H1 (cell line): ENCODE measurements at regions not wholly inside any gene's neighbourhood (a gene's known extent, or its start where the extent isn't known, plus 50 kb on each side); places are given as distances from the start of the nearest gene placed in this dataset.

ENCODE experiments used
- CTCF ChIA-PET: fragments of 300-600 bp; sonication (Branson Sonifier 250); formaldehyde crosslinking; loops from one replicate; lab custom pipeline; 2021; ENCODE audit not compliant: partially characterized antibody; lab: Charles Lee
- POLR2A ChIA-PET: fragments of 300-600 bp; sonication (Branson Sonifier 250); formaldehyde crosslinking; loops from one replicate; lab custom pipeline; 2021; ENCODE audit warnings: inconsistent platforms; ENCODE audit not compliant: partially characterized antibody; lab: Charles Lee
- DNase-seq, 2 experiments: peaks; one replicate each; pipeline versions ENCODE4 v3.0.0 to v3.0.0-alpha.2; 2010 to 2022; ENCODE audit warnings: low spot score in 2 of 2, low read depth in 1 of 2, mixed read lengths in 1 of 2
- FAIRE-seq: peaks from 2 replicates; lab custom pipeline; 2011; peaks lifted over from hg19 to GRCh38; lab: Jason Lieb, UNC
- H2AFZ ChIP-seq: 2 replicates; pipeline ENCODE4 v1.8.1; 2012; ENCODE audit warnings: low read length, inconsistent platforms
- H2AK5ac ChIP-seq: 2 replicates; pipeline ENCODE4 v1.6.1; 2013; ENCODE audit warnings: low read depth, low read length
- H2BK120ac ChIP-seq: replicated peaks from 2 replicates; pipeline ENCODE3; 2013; ENCODE audit warnings: low read depth, low read length, inconsistent platforms
- H2BK12ac ChIP-seq: 2 replicates; pipeline ENCODE4 v1.6.1; 2013; ENCODE audit warnings: low read depth, low read length
- H2BK15ac ChIP-seq: 2 replicates; pipeline ENCODE4 v1.6.1; 2013; ENCODE audit warnings: low read length
- H2BK20ac ChIP-seq: 2 replicates; pipeline ENCODE4 v1.6.1; 2013; ENCODE audit warnings: low read length
- H2BK5ac ChIP-seq: 2 replicates; pipeline ENCODE4 v1.6.1; 2013; ENCODE audit warnings: low read depth, low read length
- H3K14ac ChIP-seq: 2 replicates; pipeline ENCODE4 v1.6.1; 2013; ENCODE audit warnings: inconsistent platforms; ENCODE audit not compliant: insufficient read length
- H3K18ac ChIP-seq: 2 replicates; pipeline ENCODE4 v1.6.1; 2013; ENCODE audit warnings: low read length; ENCODE audit errors: extremely low read depth
- H3K23ac ChIP-seq: 2 replicates; pipeline ENCODE4 v1.6.1; 2013; ENCODE audit warnings: inconsistent platforms; ENCODE audit not compliant: insufficient read length
- H3K23me2 ChIP-seq: 2 replicates; pipeline ENCODE4 v1.6.1; 2013; ENCODE audit warnings: low read depth, low read length
- H3K27ac ChIP-seq: 2 replicates; pipeline ENCODE4 v1.6.1; 2011; ENCODE audit warnings: low read depth, low read length, inconsistent platforms
- H3K27me3 ChIP-seq, 4 experiments: replicated peaks in 1 of 4; 1 replicate in 1 of 4; 2 replicates in 3 of 4; pipeline versions ENCODE4 v1.6.1 to v1.8.1; 2011 to 2013; ENCODE audit warnings: low read length in 3 of 4, mild to moderate bottlenecking in 3 of 4, inconsistent platforms in 2 of 4, mixed read lengths in 2 of 4, moderate library complexity in 1 of 4; ENCODE audit not compliant: control insufficient read depth in 3 of 4, insufficient read depth in 3 of 4; ENCODE audit errors: extremely low read depth in 1 of 4
- H3K36me3 ChIP-seq, 4 experiments: 2 replicates each; pipeline versions ENCODE4 v1.6.1 to v1.8.1; 2011 to 2013; ENCODE audit warnings: mild to moderate bottlenecking in 4 of 4, low read length in 3 of 4, moderate library complexity in 2 of 4, control low read depth in 1 of 4, inconsistent platforms in 1 of 4; ENCODE audit not compliant: insufficient read depth in 4 of 4, control insufficient read depth in 2 of 4
- H3K4ac ChIP-seq: replicated peaks from 2 replicates; pipeline ENCODE3; 2013; ENCODE audit warnings: low read length, low read depth, mixed read lengths, inconsistent platforms; ENCODE audit not compliant: insufficient read length
- H3K4me1 ChIP-seq, 4 experiments: replicated peaks in 1 of 4; 1 replicate in 1 of 4; 2 replicates in 3 of 4; pipeline versions ENCODE4 v1.6.1 to v1.8.1; 2011 to 2013; ENCODE audit warnings: low read length in 3 of 4, inconsistent platforms in 2 of 4, mixed read lengths in 1 of 4; ENCODE audit not compliant: insufficient read depth in 4 of 4, control insufficient read depth in 3 of 4
- H3K4me2 ChIP-seq, 2 experiments: 2 replicates each; pipeline versions ENCODE4 v1.6.1 to v1.8.1; 2011 to 2013; ENCODE audit warnings: low read depth in 2 of 2, low read length in 2 of 2, control low read depth in 1 of 2, inconsistent platforms in 1 of 2, mild to moderate bottlenecking in 1 of 2; ENCODE audit not compliant: insufficient read depth in 1 of 2
- H3K4me3 ChIP-seq, 4 experiments: fragments of 200-600, 300-600 bp in 1 of 4; sonication (generic), shearing (Covaris generic), sonication (Bioruptor Twin) in 1 of 4; 2 replicates each; pipeline versions ENCODE4 v1.5.1 to v1.8.1; 2011 to 2016; ENCODE audit warnings: low read length in 4 of 4, low read depth in 3 of 4, control low read depth in 2 of 4, inconsistent platforms in 2 of 4, mild to moderate bottlenecking in 2 of 4, mixed read lengths in 1 of 4, moderate library complexity in 1 of 4; ENCODE audit not compliant: insufficient read depth in 2 of 4; ENCODE audit errors: extremely low read depth in 1 of 4
- H3K56ac ChIP-seq: replicated peaks from 2 replicates; pipeline ENCODE3; 2013; ENCODE audit warnings: low read depth, mild to moderate bottlenecking, mixed read lengths, low read length, inconsistent platforms; ENCODE audit not compliant: insufficient read length
- H3K79me1 ChIP-seq: 2 replicates; pipeline ENCODE4 v1.6.1; 2013; ENCODE audit warnings: low read depth, low read length, control low read depth
- H3K79me2 ChIP-seq, 2 experiments: 2 replicates each; pipeline versions ENCODE4 v1.6.1 to v1.8.1; 2012 to 2013; ENCODE audit warnings: low read length in 2 of 2, mild to moderate bottlenecking in 2 of 2, inconsistent platforms in 1 of 2; ENCODE audit not compliant: insufficient read depth in 2 of 2, control insufficient read depth in 1 of 2
- H3K9ac ChIP-seq, 4 experiments: replicated peaks in 1 of 4; 1 replicate in 1 of 4; 2 replicates in 3 of 4; pipeline versions ENCODE4 v1.6.1 to v1.8.1; 2011 to 2013; ENCODE audit warnings: low read depth in 3 of 4, low read length in 3 of 4, control low read depth in 2 of 4, mild to moderate bottlenecking in 2 of 4, moderate library complexity in 2 of 4, inconsistent platforms in 1 of 4; ENCODE audit errors: extremely low read depth in 1 of 4
- H3K9me3 ChIP-seq, 2 experiments: 2 replicates each; pipeline versions ENCODE4 v1.6.1 to v1.8.1; 2012 to 2013; ENCODE audit warnings: mild to moderate bottlenecking in 2 of 2, moderate library complexity in 2 of 2, control low read depth in 1 of 2, inconsistent platforms in 1 of 2, low read depth in 1 of 2, low read length in 1 of 2, mixed read lengths in 1 of 2; ENCODE audit not compliant: insufficient read depth in 2 of 2
- H4K20me1 ChIP-seq, 2 experiments: replicated peaks in 1 of 2; 2 replicates each; pipeline versions ENCODE3 to v1.8.1; 2011 to 2013; ENCODE audit warnings: inconsistent platforms in 2 of 2, low read length in 2 of 2, mild to moderate bottlenecking in 1 of 2; ENCODE audit not compliant: insufficient read depth in 2 of 2, control insufficient read depth in 1 of 2
- H4K5ac ChIP-seq: 2 replicates; pipeline ENCODE4 v1.6.1; 2013; ENCODE audit warnings: low read length, low read depth, mixed read lengths, inconsistent platforms; ENCODE audit not compliant: insufficient read length
- H4K8ac ChIP-seq: 2 replicates; pipeline ENCODE4 v1.8.0; 2013; ENCODE audit warnings: mild to moderate bottlenecking, moderate library complexity, low read length, inconsistent platforms; ENCODE audit not compliant: insufficient read depth; ENCODE audit errors: extremely low read depth
- H4K91ac ChIP-seq: replicated peaks from 2 replicates; pipeline ENCODE3; 2013; ENCODE audit warnings: low read length, mixed read lengths, inconsistent platforms; ENCODE audit not compliant: insufficient read length
- ASH2L ChIP-seq: fragments of 200-600, 300-600 bp; sonication (generic); IDR thresholded peaks from one replicate; pipeline ENCODE4 v1.7.1; 2017; ENCODE audit warnings: low read length
- BACH1 ChIP-seq: IDR thresholded peaks from 2 replicates; pipeline ENCODE4 v1.6.1; 2012; ENCODE audit warnings: low read length, improper control_type of control experiment
- BCL11A ChIP-seq, 2 experiments: IDR thresholded peaks; one replicate each; pipeline ENCODE4 v1.6.1; 2011; ENCODE audit warnings: low read depth in 2 of 2, low read length in 2 of 2, mild to moderate bottlenecking in 2 of 2
- EGR1 ChIP-seq: IDR thresholded peaks from 2 replicates; pipeline ENCODE4 v1.6.1; 2011; ENCODE audit warnings: low read depth, low read length, borderline replicate concordance
- KDM4A ChIP-seq: IDR thresholded peaks from one replicate; pipeline ENCODE4 v1.7.1; 2012; ENCODE audit warnings: low read depth, mild to moderate bottlenecking, moderate library complexity, low read length, inconsistent platforms; ENCODE audit not compliant: severe bottlenecking
- NRF1 ChIP-seq: IDR thresholded peaks from 2 replicates; pipeline ENCODE4 v1.6.1; 2011; ENCODE audit warnings: mild to moderate bottlenecking, low read depth, low read length, improper control_type of control experiment
- POLR2A ChIP-seq, 2 experiments: IDR thresholded peaks; 1 replicate in 1 of 2; 2 replicates in 1 of 2; pipeline ENCODE4 v1.6.1; 2011; ENCODE audit warnings: low read depth in 2 of 2, low read length in 2 of 2, mild to moderate bottlenecking in 2 of 2; ENCODE audit errors: control extremely low read depth in 1 of 2
- RBBP5 ChIP-seq: IDR thresholded peaks from 2 replicates; pipeline ENCODE4 v1.7.1; 2012; ENCODE audit warnings: low read depth, mild to moderate bottlenecking, inconsistent platforms, low read length, moderate library complexity, borderline replicate concordance
- RXRA ChIP-seq: IDR thresholded peaks from 2 replicates; pipeline ENCODE4 v1.6.1; 2011; ENCODE audit warnings: low read depth, mild to moderate bottlenecking, low read length, moderate library complexity; ENCODE audit not compliant: insufficient read depth
- SAP30 ChIP-seq: fragments of 300-600 bp; sonication (generic); IDR thresholded peaks from 2 replicates; pipeline ENCODE4 v1.7.1; 2012; ENCODE audit warnings: low read length, moderate library complexity, mild to moderate bottlenecking, inconsistent platforms; ENCODE audit not compliant: insufficient read depth, insufficient replicate concordance
- SP2 ChIP-seq: IDR thresholded peaks from 2 replicates; pipeline ENCODE4 v1.6.1; 2012; ENCODE audit warnings: mild to moderate bottlenecking, low read length, inconsistent platforms
- TAF7 ChIP-seq: optimal IDR thresholded peaks from 2 replicates; pipeline ENCODE3; 2011; ENCODE audit warnings: low read depth, mild to moderate bottlenecking, inconsistent platforms, low read length, moderate library complexity, borderline replicate concordance
- TCF12 ChIP-seq: IDR thresholded peaks from 2 replicates; pipeline ENCODE4 v1.6.1; 2011; ENCODE audit warnings: low read depth, mild to moderate bottlenecking, low read length
- TEAD4 ChIP-seq: IDR thresholded peaks from 2 replicates; pipeline ENCODE4 v1.6.1; 2012; ENCODE audit warnings: low read depth, low read length, inconsistent platforms, mixed read lengths
- WGBS, 2 experiments: shearing (Covaris generic) in 1 of 2; methylation state at CpG; one replicate each; pipeline versions ENCODE4 v1.1.6 to v1.1.7; 2013 to 2015; ENCODE audit warnings: low lambda C conversion rate in 2 of 2, mixed read lengths in 2 of 2, inconsistent platforms in 1 of 2, low coverage in 1 of 2, missing lambda C conversion rate in 1 of 2; ENCODE audit not compliant: insufficient replicate concordance in 2 of 2, insufficient coverage in 1 of 2, insufficient read length in 1 of 2; ENCODE audit errors: extremely low coverage in 1 of 2, missing lambda C conversion rate in 1 of 2; 5-methylcytosine and 5-hydroxymethylcytosine counted together

- TF ChIP-seq EGR1 (no peak), TCF12 (no peak), BCL11A (IDR thresholded peaks at IDR 0.05; ENCODE audit: low read depth in 2 of 2, low read length in 2 of 2) (no peak), SAP30 (no peak), POLR2A (IDR thresholded peaks at IDR 0.05; ENCODE audit: control extremely low read depth in 1 of 2, low read depth in 2 of 2, low read length in 2 of 2) (no peak), BACH1 (no peak), TEAD4 (no peak), ASH2L (no peak), SP2 (no peak), NRF1 (no peak), KDM4A (no peak), RBBP5 (no peak), RXRA (no peak), TAF7 (no peak)
- H4K20me1 ChIP-seq = no peaks in the 10 kb centered on the region
- H3K9ac ChIP-seq = no peak overlapping the region
- no peak overlapping the region for H2BK5ac ChIP-seq
- no peak overlapping the region for H4K5ac ChIP-seq
- no peak overlapping the region for H2AK5ac ChIP-seq
- H3K9me3 ChIP-seq = no peaks in the 10 kb centered on the region
- H3K56ac ChIP-seq = no peak overlapping the region
- ChIA-PET CTCF (no interaction called here), POLR2A (interaction anchor here (0.6 kb wide), 1 partner anchor 250 kb away, joined by 3 read pairs; no protein-coding TSS in a partner anchor)
- DNase-seq (no peak), FAIRE-seq (no peak)
- no peak overlapping the region for H2BK15ac ChIP-seq
- H2BK120ac ChIP-seq = no peak overlapping the region
- H4K8ac ChIP-seq = no peak overlapping the region
- no peak overlapping the region for H2AFZ ChIP-seq
- H3K18ac ChIP-seq = no peak overlapping the region
- H3K4me3 ChIP-seq = no peak overlapping the region
- H3K23me2 ChIP-seq = no peaks in the 10 kb centered on the region
- no peaks in the 10 kb centered on the region for H3K36me3 ChIP-seq
- H3K4me1 ChIP-seq = peaks cover 0 to 4% (median 0%) of the 10 kb centered on the region in 4 experiments; a peak in 1 of 7 replicates
- no peak overlapping the region for H2BK20ac ChIP-seq
- H3K27ac ChIP-seq = no peak overlapping the region
- no peak overlapping the region for H3K23ac ChIP-seq
- H3K79me2 ChIP-seq = no peaks in the 10 kb centered on the region
- 89% methylated on average over 2 of the region's 2 CpGs; no CpG with 5 or more reads in 1 of the 2 experiments for WGBS, 2 experiments
- H3K14ac ChIP-seq = no peak overlapping the region
- H3K4ac ChIP-seq = no peak overlapping the region
- H3K4me2 ChIP-seq = no peak overlapping the region
- H4K91ac ChIP-seq = no peak overlapping the region
- no peaks in the 10 kb centered on the region for H3K79me1 ChIP-seq
- H3K27me3 ChIP-seq = no peaks in the 10 kb centered on the region
- H2BK12ac ChIP-seq = no peak overlapping the region
Observed at GRCh38 chr12:23093488-23093887, 468.5 kb downstream of the ETNK1 start.
